Stimulated activated CD4-positive, alpha-beta T cell treated with anti-CD3 and anti-CD28 coated beads, Interleukin-1b, Interleukin-23, amount 100 ng/mL, for 48 hours (primary cell): ENCODE measurements at regions not wholly inside any gene's neighbourhood (a gene's known extent, or its start where the extent isn't known, plus 50 kb on each side); places are given as distances from the start of the nearest gene placed in this dataset.

Experiments
- DNase-seq: peaks from one replicate; pipeline ENCODE4 v3.0.0-alpha.2; 2020

GRCh38 chr4:65102419-65102818, 567.9 kb downstream of the EPHA5 start:
- DNase-seq: no peak

GRCh38 chr4:65096630-65097029, 573.7 kb downstream of the EPHA5 start:
- no peak for DNase-seq

GRCh38 chr4:65089666-65090065, 580.6 kb downstream of the EPHA5 start:
- DNase-seq: no peak

GRCh38 chr4:65083076-65083475, 587.2 kb downstream of the EPHA5 start:
- DNase-seq: no peak

GRCh38 chr4:65071564-65071963, 598.7 kb downstream of the EPHA5 start:
- DNase-seq: no peak

GRCh38 chr4:65069177-65069576, 601.1 kb downstream of the EPHA5 start:
- no peak for DNase-seq

- no peak for DNase-seq
Observed at GRCh38 chr4:65066106-65066505, 604.2 kb downstream of the EPHA5 start.

- DNase-seq: no peak
Observed at GRCh38 chr4:65063601-65064000, 606.7 kb downstream of the EPHA5 start.

GRCh38 chr4:65050786-65051185, 619.5 kb downstream of the EPHA5 start:
- DNase-seq: no peak

- no peak for DNase-seq
Observed at GRCh38 chr4:65046192-65047133, 623.8 kb downstream of the EPHA5 start.

- DNase-seq: no peak
Observed at GRCh38 chr4:65033899-65034298, 624.6 kb upstream of the TECRL start.

GRCh38 chr4:65028592-65028991, 619.3 kb upstream of the TECRL start:
- no peak for DNase-seq

GRCh38 chr4:65023883-65024670, 614.8 kb upstream of the TECRL start:
- DNase-seq: no peak

- DNase-seq: no peak
Observed at GRCh38 chr4:65023081-65023480, 613.8 kb upstream of the TECRL start.

- no peak for DNase-seq
Observed at GRCh38 chr4:65021737-65022136, 612.5 kb upstream of the TECRL start.

GRCh38 chr4:65021149-65021548, 611.9 kb upstream of the TECRL start:
- DNase-seq: no peak

- DNase-seq: no peak
Observed at GRCh38 chr4:65019775-65020174, 610.5 kb upstream of the TECRL start.

- no peak for DNase-seq
Observed at GRCh38 chr4:65018313-65018712, 609.1 kb upstream of the TECRL start.

- no peak for DNase-seq
Observed at GRCh38 chr4:65014078-65014477, 604.8 kb upstream of the TECRL start.

- DNase-seq: no peak
Observed at GRCh38 chr4:65007841-65008439, 598.7 kb upstream of the TECRL start.

- no peak for DNase-seq
Observed at GRCh38 chr4:64975177-64975576, 565.9 kb upstream of the TECRL start.

- DNase-seq: no peak
Observed at GRCh38 chr4:64969081-64969480, 559.8 kb upstream of the TECRL start.

- no peak for DNase-seq
Observed at GRCh38 chr4:64967286-64967685, 558.0 kb upstream of the TECRL start.

GRCh38 chr4:64960516-64960915, 551.3 kb upstream of the TECRL start:
- no peak for DNase-seq
